ENCODE measurements at regions not wholly inside any gene's neighbourhood (a gene's known extent, or its start where the extent isn't known, plus 50 kb on each side); places are given as distances from the start of the nearest gene placed in this dataset.
"Not testable (repeated sequence)": the region's sequence is repeated elsewhere in the genome, so short reads cannot be mapped to it uniquely, and the experiment has no call there.

GRCh38 chr15:57873564-57874209 lies 167.2 kb downstream of the POLR2M start:
- no peak for DNase-seq (ENCODE audit: low read depth in 3 of 3, low spot score in 2 of 3)

GRCh38 chr15:57875347-57875746 lies 168.8 kb downstream of the POLR2M start:
- DNase-seq (ENCODE audit: low read depth in 3 of 3, low spot score in 2 of 3): no peak

- no peak for DNase-seq (ENCODE audit: low read depth in 3 of 3, low spot score in 2 of 3)
Observed at GRCh38 chr15:57878573-57878972, 172.1 kb downstream of the POLR2M start.

GRCh38 chr15:57881361-57881760 lies 174.8 kb downstream of the POLR2M start:
- no peak for DNase-seq (ENCODE audit: low read depth in 3 of 3, low spot score in 2 of 3)

GRCh38 chr15:57881972-57882371 lies 175.5 kb downstream of the POLR2M start:
- DNase-seq (ENCODE audit: low read depth in 3 of 3, low spot score in 2 of 3): no peak

- DNase-seq (ENCODE audit: low read depth in 3 of 3, low spot score in 2 of 3): no peak
Observed at GRCh38 chr15:57883701-57884100, 177.2 kb downstream of the POLR2M start.

GRCh38 chr15:57884936-57885335 lies 178.4 kb downstream of the POLR2M start:
- no peak for DNase-seq (ENCODE audit: low read depth in 3 of 3, low spot score in 2 of 3)

GRCh38 chr15:57885435-57885834 lies 178.9 kb downstream of the POLR2M start:
- no peak for DNase-seq (ENCODE audit: low read depth in 3 of 3, low spot score in 2 of 3)

GRCh38 chr15:57887825-57888224 lies 177.7 kb downstream of the ALDH1A2 start:
- DNase-seq (ENCODE audit: low read depth in 3 of 3, low spot score in 2 of 3): no peak

- no peak for DNase-seq (ENCODE audit: low read depth in 3 of 3, low spot score in 2 of 3)
Observed at GRCh38 chr15:57890351-57890750, 175.2 kb downstream of the ALDH1A2 start.

GRCh38 chr15:57890878-57891277 lies 174.6 kb downstream of the ALDH1A2 start:
- DNase-seq (ENCODE audit: low read depth in 3 of 3, low spot score in 2 of 3): no peak

- DNase-seq (ENCODE audit: low read depth in 3 of 3, low spot score in 2 of 3): no peak
Observed at GRCh38 chr15:57892181-57892580, 173.3 kb downstream of the ALDH1A2 start.

- DNase-seq (ENCODE audit: low read depth in 3 of 3, low spot score in 2 of 3): no peak
Observed at GRCh38 chr15:57893040-57893439, 172.5 kb downstream of the ALDH1A2 start.

GRCh38 chr15:57895291-57895690 lies 170.2 kb downstream of the ALDH1A2 start:
- no peak for DNase-seq (ENCODE audit: low read depth in 3 of 3, low spot score in 2 of 3)

GRCh38 chr15:57896114-57896513 lies 169.4 kb downstream of the ALDH1A2 start:
- no peak for DNase-seq (ENCODE audit: low read depth in 3 of 3, low spot score in 2 of 3)

GRCh38 chr15:57896899-57897298 lies 168.6 kb downstream of the ALDH1A2 start:
- DNase-seq (ENCODE audit: low read depth in 3 of 3, low spot score in 2 of 3): not testable (repeated sequence)

GRCh38 chr15:57897870-57898269 lies 167.6 kb downstream of the ALDH1A2 start:
- no peak for DNase-seq (ENCODE audit: low read depth in 3 of 3, low spot score in 2 of 3)

GRCh38 chr15:57902155-57902554 lies 163.4 kb downstream of the ALDH1A2 start:
- DNase-seq (ENCODE audit: low read depth in 3 of 3, low spot score in 2 of 3): no peak

All from right renal cortex interstitium (tissue), 3 donors.